ENCODE measurements at regions not wholly inside any gene's neighbourhood (a gene's known extent, or its start where the extent isn't known, plus 50 kb on each side); places are given as distances from the start of the nearest gene placed in this dataset.

- Histone ChIP-seq H3K27me3 (ENCODE audit: insufficient read depth, low read length, poor library complexity) (no peaks in the 10 kb centered on the region), H3K4me2 (ENCODE audit: insufficient read depth, low read length) (no peak overlapping the region), H3K36me3 (ENCODE audit: insufficient read depth, low read length) (no peaks in the 10 kb centered on the region), H4K20me1 (ENCODE audit: insufficient read depth, low read length) (no peaks in the 10 kb centered on the region), H3K4me3 (ENCODE audit: low read depth in 1 of 2, low read length in 2 of 2) (no peak overlapping the region), H2AFZ (ENCODE audit: low read depth, low read length) (no peak overlapping the region), H3K27ac (ENCODE audit: low read length) (no peak overlapping the region), H3K9ac (ENCODE audit: low read depth, low read length) (no peak overlapping the region), H3K4me1 (ENCODE audit: insufficient read depth, low read length) (no peaks in the 10 kb centered on the region), H3K79me2 (ENCODE audit: insufficient read depth, low read length) (no peaks in the 10 kb centered on the region), H3K9me3 (ENCODE audit: insufficient read depth, low read length, severe bottlenecking) (no peaks in the 10 kb centered on the region)
- no peak for DNase-seq
- no peak for ATAC-seq (ENCODE audit: insufficient read depth, low read depth)
- TF ChIP-seq EZH2 (IDR thresholded peaks at IDR 0.05; ENCODE audit: borderline replicate concordance, low read depth, low read length, severe bottlenecking), result no peak
- no peak for TF ChIP-seq CTCF (IDR thresholded peaks at IDR 0.05; ENCODE audit: borderline replicate concordance, extremely low read depth, low read length, poor library complexity, severe bottlenecking)
These were observed 197.9 kb upstream of the MEIS2 start for GRCh38 chr15:37298271-37298670.

- no peaks in the 10 kb centered on the region for H3K27me3 ChIP-seq (ENCODE audit: insufficient read depth, low read length, poor library complexity)
- H3K36me3 ChIP-seq (ENCODE audit: insufficient read depth, low read length), result no peaks in the 10 kb centered on the region
- TF ChIP-seq CTCF (IDR thresholded peaks at IDR 0.05; ENCODE audit: borderline replicate concordance, extremely low read depth, low read length, poor library complexity, severe bottlenecking), result no peak
- no peak for TF ChIP-seq EZH2 (IDR thresholded peaks at IDR 0.05; ENCODE audit: borderline replicate concordance, low read depth, low read length, severe bottlenecking)
- ATAC-seq (ENCODE audit: insufficient read depth, low read depth), result no peak
- H3K27ac ChIP-seq (ENCODE audit: low read length), result no peak overlapping the region
- H3K9me3 ChIP-seq (ENCODE audit: insufficient read depth, low read length, severe bottlenecking), result no peaks in the 10 kb centered on the region
- no peak overlapping the region for H3K4me3 ChIP-seq (ENCODE audit: low read depth in 1 of 2, low read length in 2 of 2)
- no peak overlapping the region for H3K4me2 ChIP-seq (ENCODE audit: insufficient read depth, low read length)
- H4K20me1 ChIP-seq (ENCODE audit: insufficient read depth, low read length), result no peaks in the 10 kb centered on the region
- no peaks in the 10 kb centered on the region for H3K79me2 ChIP-seq (ENCODE audit: insufficient read depth, low read length)
- DNase-seq, result no peak
- H3K9ac ChIP-seq (ENCODE audit: low read depth, low read length), result no peak overlapping the region
- H2AFZ ChIP-seq (ENCODE audit: low read depth, low read length), result no peak overlapping the region
- no peaks in the 10 kb centered on the region for H3K4me1 ChIP-seq (ENCODE audit: insufficient read depth, low read length)
These were observed 239.1 kb upstream of the MEIS2 start for GRCh38 chr15:37339437-37339836.

- TF ChIP-seq CTCF (IDR thresholded peaks at IDR 0.05; ENCODE audit: borderline replicate concordance, extremely low read depth, low read length, poor library complexity, severe bottlenecking) (no peak), EZH2 (IDR thresholded peaks at IDR 0.05; ENCODE audit: borderline replicate concordance, low read depth, low read length, severe bottlenecking) (no peak)
- H3K79me2 ChIP-seq (ENCODE audit: insufficient read depth, low read length), result no peaks in the 10 kb centered on the region
- H3K9ac ChIP-seq (ENCODE audit: low read depth, low read length), result no peak overlapping the region
- no peak overlapping the region for H2AFZ ChIP-seq (ENCODE audit: low read depth, low read length)
- DNase-seq, result no peak
- ATAC-seq (ENCODE audit: insufficient read depth, low read depth), result no peak
- H3K36me3 ChIP-seq (ENCODE audit: insufficient read depth, low read length), result no peaks in the 10 kb centered on the region
- no peaks in the 10 kb centered on the region for H3K4me1 ChIP-seq (ENCODE audit: insufficient read depth, low read length)
- no peak overlapping the region for H3K4me3 ChIP-seq (ENCODE audit: low read depth in 1 of 2, low read length in 2 of 2)
- no peaks in the 10 kb centered on the region for H3K27me3 ChIP-seq (ENCODE audit: insufficient read depth, low read length, poor library complexity)
- H3K4me2 ChIP-seq (ENCODE audit: insufficient read depth, low read length), result no peak overlapping the region
- no peaks in the 10 kb centered on the region for H3K9me3 ChIP-seq (ENCODE audit: insufficient read depth, low read length, severe bottlenecking)
- no peaks in the 10 kb centered on the region for H4K20me1 ChIP-seq (ENCODE audit: insufficient read depth, low read length)
- no peak overlapping the region for H3K27ac ChIP-seq (ENCODE audit: low read length)
These were observed 239.5 kb upstream of the MEIS2 start for GRCh38 chr15:37339856-37340255.

GRCh38 chr15:37340438-37340837, 240.1 kb upstream of the MEIS2 start:
- ATAC-seq (ENCODE audit: insufficient read depth, low read depth), result no peak
- TF ChIP-seq CTCF (IDR thresholded peaks at IDR 0.05; ENCODE audit: borderline replicate concordance, extremely low read depth, low read length, poor library complexity, severe bottlenecking) (no peak), EZH2 (IDR thresholded peaks at IDR 0.05; ENCODE audit: borderline replicate concordance, low read depth, low read length, severe bottlenecking) (no peak)

More at GRCh38 chr15:37340438-37340837, 240.1 kb upstream of the MEIS2 start:
- no peak overlapping the region for H2AFZ ChIP-seq (ENCODE audit: low read depth, low read length)
- H3K9me3 ChIP-seq (ENCODE audit: insufficient read depth, low read length, severe bottlenecking), result no peaks in the 10 kb centered on the region
- H3K27me3 ChIP-seq (ENCODE audit: insufficient read depth, low read length, poor library complexity), result no peaks in the 10 kb centered on the region
- DNase-seq, result no peak
- no peaks in the 10 kb centered on the region for H3K36me3 ChIP-seq (ENCODE audit: insufficient read depth, low read length)
- H4K20me1 ChIP-seq (ENCODE audit: insufficient read depth, low read length), result no peaks in the 10 kb centered on the region
- H3K4me2 ChIP-seq (ENCODE audit: insufficient read depth, low read length), result no peak overlapping the region
- H3K4me3 ChIP-seq (ENCODE audit: low read depth in 1 of 2, low read length in 2 of 2), result no peak overlapping the region
- H3K9ac ChIP-seq (ENCODE audit: low read depth, low read length), result no peak overlapping the region
- H3K79me2 ChIP-seq (ENCODE audit: insufficient read depth, low read length), result no peaks in the 10 kb centered on the region
- no peak overlapping the region for H3K27ac ChIP-seq (ENCODE audit: low read length)
- no peaks in the 10 kb centered on the region for H3K4me1 ChIP-seq (ENCODE audit: insufficient read depth, low read length)
